H1 (cell line): ENCODE measurements at regions not wholly inside any gene's neighbourhood (a gene's known extent, or its start where the extent isn't known, plus 50 kb on each side); places are given as distances from the start of the nearest gene placed in this dataset.

ENCODE experiments used
- CTCF ChIA-PET: fragments of 300-600 bp; sonication (Branson Sonifier 250); formaldehyde crosslinking; loops from one replicate; lab custom pipeline; 2021; ENCODE audit not compliant: partially characterized antibody; lab: Charles Lee
- POLR2A ChIA-PET: fragments of 300-600 bp; sonication (Branson Sonifier 250); formaldehyde crosslinking; loops from one replicate; lab custom pipeline; 2021; ENCODE audit warnings: inconsistent platforms; ENCODE audit not compliant: partially characterized antibody; lab: Charles Lee
- DNase-seq, 2 experiments: peaks; one replicate each; pipeline versions ENCODE4 v3.0.0 to v3.0.0-alpha.2; 2010 to 2022; ENCODE audit warnings: low spot score in 2 of 2, low read depth in 1 of 2, mixed read lengths in 1 of 2
- FAIRE-seq: peaks from 2 replicates; lab custom pipeline; 2011; peaks lifted over from hg19 to GRCh38; lab: Jason Lieb, UNC
- H2AFZ ChIP-seq: 2 replicates; pipeline ENCODE4 v1.8.1; 2012; ENCODE audit warnings: low read length, inconsistent platforms
- H2AK5ac ChIP-seq: 2 replicates; pipeline ENCODE4 v1.6.1; 2013; ENCODE audit warnings: low read depth, low read length
- H2BK120ac ChIP-seq: replicated peaks from 2 replicates; pipeline ENCODE3; 2013; ENCODE audit warnings: low read depth, low read length, inconsistent platforms
- H2BK12ac ChIP-seq: 2 replicates; pipeline ENCODE4 v1.6.1; 2013; ENCODE audit warnings: low read depth, low read length
- H2BK15ac ChIP-seq: 2 replicates; pipeline ENCODE4 v1.6.1; 2013; ENCODE audit warnings: low read length
- H2BK20ac ChIP-seq: 2 replicates; pipeline ENCODE4 v1.6.1; 2013; ENCODE audit warnings: low read length
- H2BK5ac ChIP-seq: 2 replicates; pipeline ENCODE4 v1.6.1; 2013; ENCODE audit warnings: low read depth, low read length
- H3K14ac ChIP-seq: 2 replicates; pipeline ENCODE4 v1.6.1; 2013; ENCODE audit warnings: inconsistent platforms; ENCODE audit not compliant: insufficient read length
- H3K18ac ChIP-seq: 2 replicates; pipeline ENCODE4 v1.6.1; 2013; ENCODE audit warnings: low read length; ENCODE audit errors: extremely low read depth
- H3K23ac ChIP-seq: 2 replicates; pipeline ENCODE4 v1.6.1; 2013; ENCODE audit warnings: inconsistent platforms; ENCODE audit not compliant: insufficient read length
- H3K23me2 ChIP-seq: 2 replicates; pipeline ENCODE4 v1.6.1; 2013; ENCODE audit warnings: low read depth, low read length
- H3K27ac ChIP-seq: 2 replicates; pipeline ENCODE4 v1.6.1; 2011; ENCODE audit warnings: low read depth, low read length, inconsistent platforms
- H3K27me3 ChIP-seq, 4 experiments: replicated peaks in 1 of 4; 1 replicate in 1 of 4; 2 replicates in 3 of 4; pipeline versions ENCODE4 v1.6.1 to v1.8.1; 2011 to 2013; ENCODE audit warnings: low read length in 3 of 4, mild to moderate bottlenecking in 3 of 4, inconsistent platforms in 2 of 4, mixed read lengths in 2 of 4, moderate library complexity in 1 of 4; ENCODE audit not compliant: control insufficient read depth in 3 of 4, insufficient read depth in 3 of 4; ENCODE audit errors: extremely low read depth in 1 of 4
- H3K36me3 ChIP-seq, 4 experiments: 2 replicates each; pipeline versions ENCODE4 v1.6.1 to v1.8.1; 2011 to 2013; ENCODE audit warnings: mild to moderate bottlenecking in 4 of 4, low read length in 3 of 4, moderate library complexity in 2 of 4, control low read depth in 1 of 4, inconsistent platforms in 1 of 4; ENCODE audit not compliant: insufficient read depth in 4 of 4, control insufficient read depth in 2 of 4
- H3K4ac ChIP-seq: replicated peaks from 2 replicates; pipeline ENCODE3; 2013; ENCODE audit warnings: low read length, low read depth, mixed read lengths, inconsistent platforms; ENCODE audit not compliant: insufficient read length
- H3K4me1 ChIP-seq, 4 experiments: replicated peaks in 1 of 4; 1 replicate in 1 of 4; 2 replicates in 3 of 4; pipeline versions ENCODE4 v1.6.1 to v1.8.1; 2011 to 2013; ENCODE audit warnings: low read length in 3 of 4, inconsistent platforms in 2 of 4, mixed read lengths in 1 of 4; ENCODE audit not compliant: insufficient read depth in 4 of 4, control insufficient read depth in 3 of 4
- H3K4me2 ChIP-seq, 2 experiments: 2 replicates each; pipeline versions ENCODE4 v1.6.1 to v1.8.1; 2011 to 2013; ENCODE audit warnings: low read depth in 2 of 2, low read length in 2 of 2, control low read depth in 1 of 2, inconsistent platforms in 1 of 2, mild to moderate bottlenecking in 1 of 2; ENCODE audit not compliant: insufficient read depth in 1 of 2
- H3K4me3 ChIP-seq, 4 experiments: fragments of 200-600, 300-600 bp in 1 of 4; sonication (generic), shearing (Covaris generic), sonication (Bioruptor Twin) in 1 of 4; 2 replicates each; pipeline versions ENCODE4 v1.5.1 to v1.8.1; 2011 to 2016; ENCODE audit warnings: low read length in 4 of 4, low read depth in 3 of 4, control low read depth in 2 of 4, inconsistent platforms in 2 of 4, mild to moderate bottlenecking in 2 of 4, mixed read lengths in 1 of 4, moderate library complexity in 1 of 4; ENCODE audit not compliant: insufficient read depth in 2 of 4; ENCODE audit errors: extremely low read depth in 1 of 4
- H3K56ac ChIP-seq: replicated peaks from 2 replicates; pipeline ENCODE3; 2013; ENCODE audit warnings: low read depth, mild to moderate bottlenecking, mixed read lengths, low read length, inconsistent platforms; ENCODE audit not compliant: insufficient read length
- H3K79me1 ChIP-seq: 2 replicates; pipeline ENCODE4 v1.6.1; 2013; ENCODE audit warnings: low read depth, low read length, control low read depth
- H3K79me2 ChIP-seq, 2 experiments: 2 replicates each; pipeline versions ENCODE4 v1.6.1 to v1.8.1; 2012 to 2013; ENCODE audit warnings: low read length in 2 of 2, mild to moderate bottlenecking in 2 of 2, inconsistent platforms in 1 of 2; ENCODE audit not compliant: insufficient read depth in 2 of 2, control insufficient read depth in 1 of 2
- H3K9ac ChIP-seq, 4 experiments: replicated peaks in 1 of 4; 1 replicate in 1 of 4; 2 replicates in 3 of 4; pipeline versions ENCODE4 v1.6.1 to v1.8.1; 2011 to 2013; ENCODE audit warnings: low read depth in 3 of 4, low read length in 3 of 4, control low read depth in 2 of 4, mild to moderate bottlenecking in 2 of 4, moderate library complexity in 2 of 4, inconsistent platforms in 1 of 4; ENCODE audit errors: extremely low read depth in 1 of 4
- H3K9me3 ChIP-seq, 2 experiments: 2 replicates each; pipeline versions ENCODE4 v1.6.1 to v1.8.1; 2012 to 2013; ENCODE audit warnings: mild to moderate bottlenecking in 2 of 2, moderate library complexity in 2 of 2, control low read depth in 1 of 2, inconsistent platforms in 1 of 2, low read depth in 1 of 2, low read length in 1 of 2, mixed read lengths in 1 of 2; ENCODE audit not compliant: insufficient read depth in 2 of 2
- H4K20me1 ChIP-seq, 2 experiments: replicated peaks in 1 of 2; 2 replicates each; pipeline versions ENCODE3 to v1.8.1; 2011 to 2013; ENCODE audit warnings: inconsistent platforms in 2 of 2, low read length in 2 of 2, mild to moderate bottlenecking in 1 of 2; ENCODE audit not compliant: insufficient read depth in 2 of 2, control insufficient read depth in 1 of 2
- H4K5ac ChIP-seq: 2 replicates; pipeline ENCODE4 v1.6.1; 2013; ENCODE audit warnings: low read length, low read depth, mixed read lengths, inconsistent platforms; ENCODE audit not compliant: insufficient read length
- H4K8ac ChIP-seq: 2 replicates; pipeline ENCODE4 v1.8.0; 2013; ENCODE audit warnings: mild to moderate bottlenecking, moderate library complexity, low read length, inconsistent platforms; ENCODE audit not compliant: insufficient read depth; ENCODE audit errors: extremely low read depth
- H4K91ac ChIP-seq: replicated peaks from 2 replicates; pipeline ENCODE3; 2013; ENCODE audit warnings: low read length, mixed read lengths, inconsistent platforms; ENCODE audit not compliant: insufficient read length
- ATF3 ChIP-seq: IDR thresholded peaks from 2 replicates; pipeline ENCODE4 v1.6.1; 2011; ENCODE audit warnings: low read depth, mild to moderate bottlenecking, low read length; ENCODE audit not compliant: insufficient read depth
- CBX8 ChIP-seq: fragments of 300-800, 300-1000 bp; sonication (generic); IDR thresholded peaks from 2 replicates; pipeline ENCODE4 v1.7.1; 2016; ENCODE audit warnings: low read depth, low read length, borderline replicate concordance
- HDAC2 ChIP-seq, 2 experiments: fragments of 300-600 bp in 1 of 2; sonication (generic) in 1 of 2; IDR thresholded peaks; 2 replicates each; pipeline ENCODE4 v1.6.1; 2011 to 2012; ENCODE audit warnings: low read depth in 2 of 2, low read length in 2 of 2, mild to moderate bottlenecking in 2 of 2, moderate library complexity in 2 of 2, borderline replicate concordance in 1 of 2, inconsistent platforms in 1 of 2
- KDM1A ChIP-seq: fragments of 200-600, 300-600 bp; sonication (generic); IDR thresholded peaks from 2 replicates; pipeline ENCODE4 v1.7.1; 2016; ENCODE audit warnings: mild to moderate bottlenecking, low read length, borderline replicate concordance
- WGBS, 2 experiments: shearing (Covaris generic) in 1 of 2; methylation state at CpG; one replicate each; pipeline versions ENCODE4 v1.1.6 to v1.1.7; 2013 to 2015; ENCODE audit warnings: low lambda C conversion rate in 2 of 2, mixed read lengths in 2 of 2, inconsistent platforms in 1 of 2, low coverage in 1 of 2, missing lambda C conversion rate in 1 of 2; ENCODE audit not compliant: insufficient replicate concordance in 2 of 2, insufficient coverage in 1 of 2, insufficient read length in 1 of 2; ENCODE audit errors: extremely low coverage in 1 of 2, missing lambda C conversion rate in 1 of 2; 5-methylcytosine and 5-hydroxymethylcytosine counted together

GRCh38 chr5:33170411-33170810, 270.4 kb upstream of the TARS1 start:
- Histone ChIP-seq H3K36me3 (no peaks in the 10 kb centered on the region), H2BK5ac (no peak overlapping the region), H2BK15ac (no peak overlapping the region), H4K5ac (no peak overlapping the region), H3K4me2 (no peak overlapping the region), H3K4me1 (no peaks in the 10 kb centered on the region), H3K4me3 (no peak overlapping the region), H2BK12ac (no peak overlapping the region), H3K79me2 (no peaks in the 10 kb centered on the region), H2AFZ (no peak overlapping the region), H3K27me3 (no peaks in the 10 kb centered on the region), H3K23ac (no peak overlapping the region), H4K8ac (no peak overlapping the region), H3K56ac (no peak overlapping the region), H3K9ac (no peak overlapping the region), H3K79me1 (no peaks in the 10 kb centered on the region), H3K14ac (no peak overlapping the region), H3K23me2 (no peaks in the 10 kb centered on the region), H2AK5ac (no peak overlapping the region), H3K18ac (no peak overlapping the region), H4K91ac (no peak overlapping the region), H2BK120ac (no peak overlapping the region), H3K27ac (no peak overlapping the region), H3K9me3 (peaks cover 0 to 13% of the 10 kb centered on the region in 2 experiments; a peak in 3 of 4 replicates), H4K20me1 (no peaks in the 10 kb centered on the region), H2BK20ac (no peak overlapping the region), H3K4ac (no peak overlapping the region)
- DNase-seq (no peak), FAIRE-seq (no peak)
- ChIA-PET POLR2A (no interaction called here), CTCF (interaction anchor here (1.2 kb wide), 1 partner anchor 254 kb away, joined by 3 read pairs; no protein-coding TSS in a partner anchor)
- 95% methylated on average over 1 of the region's 1 CpG; no CpG with 5 or more reads in 1 of the 2 experiments for WGBS, 2 experiments
- TF ChIP-seq KDM1A (no peak), ATF3 (no peak), HDAC2 (IDR thresholded peaks at IDR 0.05; ENCODE audit: borderline replicate concordance in 1 of 2, low read depth in 2 of 2, low read length in 2 of 2) (no peak), CBX8 (no peak)
